Bronchial epithelial cell (primary cell): ENCODE measurements at regions not wholly inside any gene's neighbourhood (a gene's known extent, or its start where the extent isn't known, plus 50 kb on each side); places are given as distances from the start of the nearest gene placed in this dataset.

ENCODE experiments used
- DNase-seq: peaks from one replicate; pipeline ENCODE4 v3.0.0-alpha.2; 2010; ENCODE audit warnings: low read depth
- FAIRE-seq: peaks from 2 replicates; lab custom pipeline; 2011; peaks lifted over from hg19 to GRCh38; lab: Jason Lieb, UNC
- H3K27me3 ChIP-seq: 2 replicates; pipeline ENCODE4 v1.5.1; 2011; ENCODE audit warnings: low read length; ENCODE audit not compliant: control insufficient read depth, insufficient read depth
- H3K36me3 ChIP-seq: 2 replicates; pipeline ENCODE4 v1.5.1; 2011; ENCODE audit warnings: low read length; ENCODE audit not compliant: control insufficient read depth, insufficient read depth
- H3K4me3 ChIP-seq: 2 replicates; pipeline ENCODE4 v1.5.1; 2011; ENCODE audit warnings: mild to moderate bottlenecking, low read depth, low read length, control low read depth
- CTCF ChIP-seq: IDR thresholded peaks from 2 replicates; pipeline ENCODE4 v1.5.1; 2011; ENCODE audit warnings: mild to moderate bottlenecking, moderate library complexity, low read length, control low read depth, inconsistent platforms; ENCODE audit not compliant: insufficient read depth, severe bottlenecking

GRCh38 chr9:95822583-95823431 lies 52.7 kb upstream of the ERCC6L2 start:
- no peak for FAIRE-seq
- no peaks in the 10 kb centered on the region for H3K27me3 ChIP-seq

GRCh38 chr9:95822015-95822414 lies 53.5 kb upstream of the ERCC6L2 start:
- no peak for FAIRE-seq
- no peak for DNase-seq
- Histone ChIP-seq H3K27me3 (no peaks in the 10 kb centered on the region), H3K36me3 (no peaks in the 10 kb centered on the region), H3K4me3 (no peak overlapping the region)
- no peak for TF ChIP-seq CTCF

More at GRCh38 chr9:95822583-95823431, 52.7 kb upstream of the ERCC6L2 start:
- Histone ChIP-seq H3K4me3 (no peak overlapping the region), H3K36me3 (no peaks in the 10 kb centered on the region)
- peak; percentile 45 for DNase-seq
- no peak for TF ChIP-seq CTCF

- FAIRE-seq (no peak), DNase-seq (no peak)
- Histone ChIP-seq H3K36me3 (no peaks in the 10 kb centered on the region), H3K27me3 (no peaks in the 10 kb centered on the region), H3K4me3 (no peak overlapping the region)
- TF ChIP-seq CTCF = no peak
These were observed 55.4 kb upstream of the ERCC6L2 start for GRCh38 chr9:95820074-95820473.

- no peak for TF ChIP-seq CTCF
- Histone ChIP-seq H3K36me3 (no peaks in the 10 kb centered on the region), H3K4me3 (no peak overlapping the region), H3K27me3 (no peaks in the 10 kb centered on the region)
- no peak for DNase-seq
- no peak for FAIRE-seq
These were observed 55.9 kb upstream of the ERCC6L2 start for GRCh38 chr9:95819636-95820035.

GRCh38 chr9:95817205-95817604 lies 58.3 kb upstream of the ERCC6L2 start:
- H3K4me3 ChIP-seq = no peak overlapping the region
- H3K36me3 ChIP-seq = no peaks in the 10 kb centered on the region
- H3K27me3 ChIP-seq = no peaks in the 10 kb centered on the region
- DNase-seq = no peak
- TF ChIP-seq CTCF = no peak
- no peak for FAIRE-seq

- H3K36me3 ChIP-seq = no peaks in the 10 kb centered on the region
- FAIRE-seq (no peak), DNase-seq (peak; percentile 14)
- no peak for TF ChIP-seq CTCF
- H3K27me3 ChIP-seq = no peaks in the 10 kb centered on the region
- H3K4me3 ChIP-seq = no peak overlapping the region
These were observed 58.8 kb upstream of the ERCC6L2 start for GRCh38 chr9:95816716-95817115.
